ENCODE measurements at regions not wholly inside any gene's neighbourhood (a gene's known extent, or its start where the extent isn't known, plus 50 kb on each side); places are given as distances from the start of the nearest gene placed in this dataset.

GRCh38 chr21:22253761-22254160, 1255.6 kb downstream of the NCAM2 start:
- no peak overlapping the region for H3K27ac Mint-ChIP-seq
- H3K27me3 Mint-ChIP-seq (ENCODE audit: low read depth), result no peaks in the 10 kb centered on the region
- no peaks in the 10 kb centered on the region for H3K9me3 Mint-ChIP-seq
- no peak overlapping the region for H3K4me3 Mint-ChIP-seq
- no peaks in the 10 kb centered on the region for H3K4me1 Mint-ChIP-seq
- no peaks in the 10 kb centered on the region for H3K36me3 Mint-ChIP-seq (ENCODE audit: low read depth)
- TF ChIP-seq, protein P1, sequence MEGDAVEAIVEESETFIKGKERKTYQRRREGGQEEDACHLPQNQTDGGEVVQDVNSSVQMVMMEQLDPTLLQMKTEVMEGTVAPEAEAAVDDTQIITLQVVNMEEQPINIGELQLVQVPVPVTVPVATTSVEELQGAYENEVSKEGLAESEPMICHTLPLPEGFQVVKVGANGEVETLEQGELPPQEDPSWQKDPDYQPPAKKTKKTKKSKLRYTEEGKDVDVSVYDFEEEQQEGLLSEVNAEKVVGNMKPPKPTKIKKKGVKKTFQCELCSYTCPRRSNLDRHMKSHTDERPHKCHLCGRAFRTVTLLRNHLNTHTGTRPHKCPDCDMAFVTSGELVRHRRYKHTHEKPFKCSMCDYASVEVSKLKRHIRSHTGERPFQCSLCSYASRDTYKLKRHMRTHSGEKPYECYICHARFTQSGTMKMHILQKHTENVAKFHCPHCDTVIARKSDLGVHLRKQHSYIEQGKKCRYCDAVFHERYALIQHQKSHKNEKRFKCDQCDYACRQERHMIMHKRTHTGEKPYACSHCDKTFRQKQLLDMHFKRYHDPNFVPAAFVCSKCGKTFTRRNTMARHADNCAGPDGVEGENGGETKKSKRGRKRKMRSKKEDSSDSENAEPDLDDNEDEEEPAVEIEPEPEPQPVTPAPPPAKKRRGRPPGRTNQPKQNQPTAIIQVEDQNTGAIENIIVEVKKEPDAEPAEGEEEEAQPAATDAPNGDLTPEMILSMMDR (IDR thresholded peaks at IDR 0.05; ENCODE audit: unreplicated experiment in 3 of 3), result no peak

DNA sequence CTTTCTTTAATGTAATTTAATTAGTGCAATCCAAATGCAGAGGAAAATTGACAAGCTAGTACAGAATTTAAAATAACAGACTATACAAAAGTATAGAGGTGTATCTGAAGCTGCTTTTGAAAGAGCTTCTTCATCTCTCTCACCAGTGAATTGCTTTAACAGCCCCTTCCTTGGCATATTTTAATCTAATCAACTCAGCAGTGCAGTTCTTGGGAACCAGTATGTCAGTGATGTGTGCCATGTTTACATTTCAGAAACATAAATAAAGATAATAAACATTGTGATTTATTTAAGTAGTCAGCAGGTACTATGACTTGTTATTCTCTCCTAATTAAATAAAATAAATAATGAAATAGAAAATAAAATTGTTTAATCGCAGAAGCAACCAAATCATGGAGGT, 1260.6 kb downstream of the NCAM2 start:
- no peaks in the 10 kb centered on the region for H3K4me1 Mint-ChIP-seq
- H3K4me3 Mint-ChIP-seq, result no peak overlapping the region
- no peaks in the 10 kb centered on the region for H3K9me3 Mint-ChIP-seq
- H3K27me3 Mint-ChIP-seq (ENCODE audit: low read depth), result no peaks in the 10 kb centered on the region
- H3K27ac Mint-ChIP-seq, result no peak overlapping the region
- TF ChIP-seq, protein P1 (IDR thresholded peaks at IDR 0.05; ENCODE audit: unreplicated experiment in 3 of 3), result no peak
- no peaks in the 10 kb centered on the region for H3K36me3 Mint-ChIP-seq (ENCODE audit: low read depth)

DNA sequence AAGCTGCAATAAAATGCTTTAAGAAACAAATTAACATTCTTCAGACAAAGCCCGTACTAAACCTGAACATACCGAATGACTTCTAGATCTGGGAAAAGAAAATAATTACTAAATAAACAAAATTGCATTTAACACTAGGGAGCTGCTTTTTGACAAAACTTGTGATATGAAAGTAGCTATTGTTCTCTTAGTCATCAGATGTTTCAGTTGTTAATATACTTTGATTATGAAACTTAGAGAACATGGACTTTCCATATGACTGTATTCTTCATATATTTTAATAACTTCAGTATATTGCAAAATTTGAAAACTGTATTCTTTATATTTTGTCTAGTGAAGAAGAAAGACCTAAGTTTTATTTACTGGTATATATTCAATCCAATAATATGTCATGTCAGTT, 1262.1 kb downstream of the NCAM2 start:
- H3K27me3 Mint-ChIP-seq (ENCODE audit: low read depth), result no peaks in the 10 kb centered on the region
- H3K4me1 Mint-ChIP-seq, result no peaks in the 10 kb centered on the region
- H3K9me3 Mint-ChIP-seq, result no peaks in the 10 kb centered on the region
- no peaks in the 10 kb centered on the region for H3K36me3 Mint-ChIP-seq (ENCODE audit: low read depth)
- no peak overlapping the region for H3K4me3 Mint-ChIP-seq
- TF ChIP-seq, protein P1 (IDR thresholded peaks at IDR 0.05; ENCODE audit: unreplicated experiment in 3 of 3), result no peak
- no peak overlapping the region for H3K27ac Mint-ChIP-seq

DNA sequence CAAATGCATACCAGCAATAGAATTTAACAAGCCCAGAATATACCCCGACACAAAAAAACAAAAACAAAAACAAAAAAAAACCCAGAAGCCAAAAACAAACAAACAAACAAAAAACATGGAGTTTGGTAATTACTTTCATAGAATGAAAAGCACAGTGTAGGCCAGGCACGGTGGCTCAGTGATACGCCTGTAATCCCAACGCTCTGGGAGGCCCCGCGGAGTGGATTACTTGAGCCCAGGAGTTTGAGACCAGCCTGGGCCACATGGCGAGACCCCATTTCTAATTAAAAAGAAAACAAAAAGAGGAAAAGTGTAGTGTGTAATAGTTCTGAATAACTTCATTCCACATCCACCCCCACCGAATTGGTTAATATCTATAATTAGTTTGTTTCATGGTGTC, 1265.7 kb downstream of the NCAM2 start:
- H3K36me3 Mint-ChIP-seq (ENCODE audit: low read depth), result no peaks in the 10 kb centered on the region
- H3K27ac Mint-ChIP-seq, result no peak overlapping the region
- H3K4me3 Mint-ChIP-seq, result no peak overlapping the region
- peaks cover 4% of the 10 kb centered on the region for H3K9me3 Mint-ChIP-seq
- no peaks in the 10 kb centered on the region for H3K4me1 Mint-ChIP-seq
- no peaks in the 10 kb centered on the region for H3K27me3 Mint-ChIP-seq (ENCODE audit: low read depth)
- TF ChIP-seq, protein P1 (IDR thresholded peaks at IDR 0.05; ENCODE audit: unreplicated experiment in 3 of 3), result no peak

DNA sequence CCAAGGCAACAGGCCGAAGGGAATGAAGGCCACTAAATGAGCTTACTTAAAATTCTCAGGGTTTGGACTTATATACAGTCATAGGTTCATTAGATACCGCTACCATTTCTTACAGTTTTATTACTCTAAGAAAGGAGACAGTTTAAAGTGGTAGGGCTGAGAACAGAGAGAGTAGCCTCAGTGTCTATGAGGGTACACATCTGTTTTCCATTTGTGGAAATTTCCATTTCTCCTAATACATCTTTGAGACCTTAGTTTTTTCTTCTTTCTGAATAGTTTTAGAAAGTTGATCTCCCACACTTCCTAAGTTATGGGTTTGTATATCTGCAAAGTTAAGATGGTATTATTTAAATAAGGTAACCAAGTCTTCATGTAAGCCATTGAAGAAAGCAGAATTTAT, 1279.1 kb downstream of the NCAM2 start:
- Mint-ChIP-seq H3K27ac (no peak overlapping the region), H3K4me1 (no peaks in the 10 kb centered on the region), H3K9me3 (peaks cover 3% of the 10 kb centered on the region), H3K4me3 (no peak overlapping the region), H3K27me3 (ENCODE audit: low read depth) (no peaks in the 10 kb centered on the region), H3K36me3 (ENCODE audit: low read depth) (no peaks in the 10 kb centered on the region)
- TF ChIP-seq, protein P1 (IDR thresholded peaks at IDR 0.05; ENCODE audit: unreplicated experiment in 3 of 3), result no peak

DNA sequence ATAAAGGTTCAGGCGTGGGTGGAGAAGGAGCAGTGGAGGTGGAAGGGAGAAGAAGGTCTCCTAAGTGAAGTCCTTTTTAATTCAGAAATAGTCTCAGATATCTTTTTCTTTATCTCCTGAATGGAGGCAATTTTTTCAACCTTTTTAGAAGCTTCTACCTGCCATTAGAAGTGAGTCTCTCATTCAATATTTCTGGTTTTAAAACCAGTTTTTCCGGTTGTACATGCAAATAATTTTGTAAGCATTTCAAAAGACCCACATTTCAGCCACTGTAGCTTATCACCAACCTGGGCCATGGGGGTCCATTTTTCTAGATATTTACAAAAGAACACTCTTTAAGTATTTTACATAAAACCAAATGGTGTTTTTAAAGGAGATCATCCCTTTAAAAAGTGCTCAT, 1280.2 kb downstream of the NCAM2 start:
- no peaks in the 10 kb centered on the region for H3K36me3 Mint-ChIP-seq (ENCODE audit: low read depth)
- no peaks in the 10 kb centered on the region for H3K4me1 Mint-ChIP-seq
- TF ChIP-seq, protein P1 (IDR thresholded peaks at IDR 0.05; ENCODE audit: unreplicated experiment in 3 of 3), result no peak
- no peak overlapping the region for H3K4me3 Mint-ChIP-seq
- H3K27me3 Mint-ChIP-seq (ENCODE audit: low read depth), result no peaks in the 10 kb centered on the region
- peaks cover 3% of the 10 kb centered on the region for H3K9me3 Mint-ChIP-seq
- no peak overlapping the region for H3K27ac Mint-ChIP-seq
